Upper lobe of left lung (tissue), 4 donors: ENCODE measurements at regions not wholly inside any gene's neighbourhood (a gene's known extent, or its start where the extent isn't known, plus 50 kb on each side); places are given as distances from the start of the nearest gene placed in this dataset.
"Not testable (repeated sequence)": the region's sequence is repeated elsewhere in the genome, so short reads cannot be mapped to it uniquely, and the experiment has no call there.

Source experiments
- POLR2A ChIP-seq, 4 donors: fragments of 450-650 bp; IDR thresholded peaks; one replicate each; pipeline ENCODE4 v1.5.1; 2016 to 2017; ENCODE audit warnings: antibody characterized with exemption in 4 of 4, mild to moderate bottlenecking in 2 of 4
- TF ChIP-seq, protein P1 (sequence below), 6 experiments: fragments of 450-650 bp in 4 of 6; fragments of 200-600 bp in 2 of 6; sonication (generic) in 2 of 6; IDR thresholded peaks; one replicate each; pipeline ENCODE4 v1.5.1; 2016 to 2019; ENCODE audit warnings: antibody characterized with exemption in 6 of 6

DNA sequence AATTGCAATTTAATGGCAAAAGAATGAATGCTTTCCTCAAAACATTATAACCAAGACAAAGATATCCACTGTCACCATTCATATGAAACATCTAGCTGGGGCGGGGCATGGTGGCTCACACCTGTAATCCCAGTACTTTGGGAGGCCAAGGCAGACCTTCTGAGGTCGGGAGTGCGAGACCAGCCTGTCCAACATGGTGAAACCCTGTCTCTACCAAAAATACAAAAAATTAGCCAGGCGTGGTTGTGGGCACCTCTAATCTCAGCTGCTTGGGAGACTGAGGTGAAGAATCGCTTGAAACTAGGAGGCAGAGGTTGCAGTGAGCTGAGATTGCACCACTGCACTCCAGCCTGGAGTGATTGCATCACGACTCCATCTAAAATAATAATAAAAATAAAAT is 740.6 kb upstream of the MIR17HG start:
- TF ChIP-seq, protein P1, sequence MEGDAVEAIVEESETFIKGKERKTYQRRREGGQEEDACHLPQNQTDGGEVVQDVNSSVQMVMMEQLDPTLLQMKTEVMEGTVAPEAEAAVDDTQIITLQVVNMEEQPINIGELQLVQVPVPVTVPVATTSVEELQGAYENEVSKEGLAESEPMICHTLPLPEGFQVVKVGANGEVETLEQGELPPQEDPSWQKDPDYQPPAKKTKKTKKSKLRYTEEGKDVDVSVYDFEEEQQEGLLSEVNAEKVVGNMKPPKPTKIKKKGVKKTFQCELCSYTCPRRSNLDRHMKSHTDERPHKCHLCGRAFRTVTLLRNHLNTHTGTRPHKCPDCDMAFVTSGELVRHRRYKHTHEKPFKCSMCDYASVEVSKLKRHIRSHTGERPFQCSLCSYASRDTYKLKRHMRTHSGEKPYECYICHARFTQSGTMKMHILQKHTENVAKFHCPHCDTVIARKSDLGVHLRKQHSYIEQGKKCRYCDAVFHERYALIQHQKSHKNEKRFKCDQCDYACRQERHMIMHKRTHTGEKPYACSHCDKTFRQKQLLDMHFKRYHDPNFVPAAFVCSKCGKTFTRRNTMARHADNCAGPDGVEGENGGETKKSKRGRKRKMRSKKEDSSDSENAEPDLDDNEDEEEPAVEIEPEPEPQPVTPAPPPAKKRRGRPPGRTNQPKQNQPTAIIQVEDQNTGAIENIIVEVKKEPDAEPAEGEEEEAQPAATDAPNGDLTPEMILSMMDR (IDR thresholded peaks at IDR 0.05) = not testable (repeated sequence)
- not testable (repeated sequence) for TF ChIP-seq POLR2A (IDR thresholded peaks at IDR 0.05)
